Endothelial cell of umbilical vein (primary cell): ENCODE measurements at regions not wholly inside any gene's neighbourhood (a gene's known extent, or its start where the extent isn't known, plus 50 kb on each side); places are given as distances from the start of the nearest gene placed in this dataset.

Experiments used
- CTCF ChIP-seq, 2 donors: IDR thresholded peaks; 1 replicate in 1 of 2; 2 replicates in 1 of 2; pipeline ENCODE4 v1.5.1; 2011; ENCODE audit warnings: low read length in 2 of 2, mild to moderate bottlenecking in 2 of 2, moderate library complexity in 2 of 2, control low read depth in 1 of 2, inconsistent platforms in 1 of 2, low read depth in 1 of 2; ENCODE audit not compliant: insufficient read depth in 1 of 2; ENCODE audit errors: extremely low read depth in 1 of 2
- EZH2 ChIP-seq: IDR thresholded peaks from 2 replicates; pipeline ENCODE4 v1.6.1; 2012; ENCODE audit warnings: borderline replicate concordance, low read depth, mild to moderate bottlenecking, moderate library complexity, low read length, inconsistent platforms; ENCODE audit not compliant: severe bottlenecking
- FOS ChIP-seq: IDR thresholded peaks from 2 replicates; pipeline ENCODE4 v1.6.1; 2011; ENCODE audit warnings: mild to moderate bottlenecking, low read length, moderate library complexity, borderline replicate concordance; ENCODE audit not compliant: insufficient read depth
- GATA2 ChIP-seq: IDR thresholded peaks from 2 replicates; pipeline ENCODE4 v1.7.0; 2011; ENCODE audit warnings: low read depth, mild to moderate bottlenecking, moderate library complexity, mixed read lengths, low read length; ENCODE audit not compliant: insufficient read length, insufficient read depth
- JUN ChIP-seq: IDR thresholded peaks from 2 replicates; pipeline ENCODE4 v1.6.1; 2011; ENCODE audit warnings: borderline replicate concordance, low read depth; ENCODE audit not compliant: insufficient read length, insufficient read depth
- MAX ChIP-seq: IDR thresholded peaks from 2 replicates; pipeline ENCODE4 v1.6.1; 2011; ENCODE audit not compliant: insufficient read depth, insufficient read length
- MYC ChIP-seq: IDR thresholded peaks from one replicate; pipeline ENCODE4 v1.6.1; 2011; ENCODE audit warnings: mild to moderate bottlenecking, low read depth, low read length
- POLR2A ChIP-seq: IDR thresholded peaks from 2 replicates; pipeline ENCODE4 v1.6.1; 2012; ENCODE audit warnings: low read depth, mild to moderate bottlenecking, control low read depth, low read length
- POLR2AphosphoS5 ChIP-seq: IDR thresholded peaks from 2 replicates; pipeline ENCODE4 v1.6.1; 2012; ENCODE audit warnings: low read depth, mild to moderate bottlenecking, control low read depth, low read length, moderate library complexity; ENCODE audit not compliant: insufficient read depth

GRCh38 chr6:128757961-128758360 lies 125.0 kb upstream of the LAMA2 start:
- TF ChIP-seq POLR2A (no peak), MYC (no peak), CTCF (IDR thresholded peaks at IDR 0.05; ENCODE audit: extremely low read depth in 1 of 2, insufficient read depth in 1 of 2, low read depth in 1 of 2, low read length in 2 of 2) (no peak), POLR2AphosphoS5 (no peak), MAX (no peak), EZH2 (no peak), GATA2 (no peak), FOS (no peak), JUN (no peak)
